H9 (cell line): ENCODE measurements at regions not wholly inside any gene's neighbourhood (a gene's known extent, or its start where the extent isn't known, plus 50 kb on each side); places are given as distances from the start of the nearest gene placed in this dataset.

Experiments
- DNase-seq: peaks from one replicate; pipeline ENCODE4 v3.0.0-alpha.2; 2017
- H2AFZ ChIP-seq: one replicate; pipeline ENCODE4 v1.6.1; 2013; ENCODE audit warnings: mild to moderate bottlenecking, low read length, control low read depth, moderate library complexity
- H2AK5ac ChIP-seq: 2 replicates; pipeline ENCODE4 v1.6.1; 2013; ENCODE audit warnings: low read length, control low read depth, mixed read lengths; ENCODE audit not compliant: insufficient read length
- H2BK120ac ChIP-seq: one replicate; pipeline ENCODE4 v1.6.1; 2013; ENCODE audit warnings: low read depth, mild to moderate bottlenecking, low read length, control low read depth, inconsistent platforms; ENCODE audit not compliant: poor library complexity, severe bottlenecking
- H2BK12ac ChIP-seq: 2 replicates; pipeline ENCODE4 v1.6.1; 2013; ENCODE audit warnings: low read length, control low read depth, mixed read lengths, low read depth; ENCODE audit not compliant: insufficient read length
- H2BK15ac ChIP-seq: 2 replicates; pipeline ENCODE4 v1.6.1; 2013; ENCODE audit warnings: low read depth, low read length, control low read depth
- H2BK20ac ChIP-seq: one replicate; pipeline ENCODE4 v1.6.1; 2013; ENCODE audit warnings: low read depth, mild to moderate bottlenecking, low read length, control low read depth, inconsistent platforms; ENCODE audit not compliant: poor library complexity, severe bottlenecking
- H2BK5ac ChIP-seq: 2 replicates; pipeline ENCODE4 v1.6.1; 2013; ENCODE audit warnings: low read length, control low read depth, mixed read lengths; ENCODE audit not compliant: insufficient read length
- H3K14ac ChIP-seq: 2 replicates; pipeline ENCODE4 v1.6.1; 2013; ENCODE audit warnings: low read length, control low read depth; ENCODE audit not compliant: insufficient read depth
- H3K18ac ChIP-seq: 2 replicates; pipeline ENCODE4 v1.6.1; 2013; ENCODE audit warnings: low read depth, mild to moderate bottlenecking, mixed read lengths, low read length, control low read depth; ENCODE audit not compliant: insufficient read length
- H3K23ac ChIP-seq: 2 replicates; pipeline ENCODE4 v1.6.1; 2013; ENCODE audit warnings: low read length, control low read depth, mixed read lengths, low read depth; ENCODE audit not compliant: insufficient read length
- H3K23me2 ChIP-seq: 2 replicates; pipeline ENCODE4 v1.6.1; 2013; ENCODE audit warnings: low read depth, mild to moderate bottlenecking, mixed read lengths, low read length, control low read depth; ENCODE audit not compliant: insufficient read length, poor library complexity, severe bottlenecking
- H3K27ac ChIP-seq: 2 replicates; pipeline ENCODE4 v1.5.1; 2013; ENCODE audit warnings: low read length, control low read depth, mixed read lengths, low read depth; ENCODE audit not compliant: insufficient read length
- H3K27me3 ChIP-seq: 2 replicates; pipeline ENCODE4 v1.6.1; 2013; ENCODE audit warnings: low read length, control low read depth, inconsistent platforms; ENCODE audit not compliant: insufficient read depth
- H3K4ac ChIP-seq: 2 replicates; pipeline ENCODE4 v1.6.1; 2013; ENCODE audit warnings: low read depth, mild to moderate bottlenecking, control low read depth, inconsistent platforms, low read length, moderate library complexity
- H3K4me1 ChIP-seq: 2 replicates; pipeline ENCODE4 v1.6.1; 2013; ENCODE audit warnings: low read length, control low read depth, inconsistent platforms; ENCODE audit not compliant: insufficient read depth
- H3K4me2 ChIP-seq: 2 replicates; pipeline ENCODE4 v1.6.1; 2013; ENCODE audit warnings: low read length, control low read depth, mixed read lengths; ENCODE audit not compliant: insufficient read length, insufficient read depth
- H3K56ac ChIP-seq: 2 replicates; pipeline ENCODE4 v1.6.1; 2013; ENCODE audit warnings: low read depth, mild to moderate bottlenecking, mixed read lengths, low read length, control low read depth; ENCODE audit not compliant: insufficient read length
- H3K79me1 ChIP-seq: 2 replicates; pipeline ENCODE4 v1.6.1; 2013; ENCODE audit warnings: low read depth, mild to moderate bottlenecking, moderate library complexity, low read length, control low read depth, inconsistent platforms; ENCODE audit not compliant: insufficient read depth, poor library complexity, severe bottlenecking
- H3K79me2 ChIP-seq: 2 replicates; pipeline ENCODE4 v1.6.1; 2013; ENCODE audit warnings: low read length, control low read depth, inconsistent platforms; ENCODE audit not compliant: insufficient read depth
- H3K9ac ChIP-seq: 2 replicates; pipeline ENCODE4 v1.6.1; 2013; ENCODE audit warnings: low read length, control low read depth, mixed read lengths; ENCODE audit not compliant: insufficient read length; ENCODE audit errors: extremely low read depth
- H3K9me3 ChIP-seq: one replicate; pipeline ENCODE4 v1.6.1; 2013; ENCODE audit warnings: low read depth, low read length, inconsistent platforms; ENCODE audit not compliant: control insufficient read depth
- H3T11ph ChIP-seq: one replicate; pipeline ENCODE4 v1.6.1; 2013; ENCODE audit warnings: mild to moderate bottlenecking, low read length, control low read depth, inconsistent platforms
- H4K20me1 ChIP-seq: one replicate; pipeline ENCODE4 v1.6.1; 2013; ENCODE audit not compliant: control insufficient read depth, insufficient read length, insufficient read depth
- H4K5ac ChIP-seq: 2 replicates; pipeline ENCODE4 v1.6.1; 2013; ENCODE audit warnings: low read depth, mild to moderate bottlenecking, mixed read lengths, low read length, control low read depth; ENCODE audit not compliant: insufficient read length
- H4K8ac ChIP-seq: replicated peaks from 2 replicates; pipeline ENCODE4 v1.6.1; 2013; ENCODE audit warnings: low read length, control low read depth, mixed read lengths, low read depth; ENCODE audit not compliant: insufficient read length
- H4K91ac ChIP-seq: 2 replicates; pipeline ENCODE4 v1.6.1; 2013; ENCODE audit warnings: low read depth, mild to moderate bottlenecking, moderate library complexity, mixed read lengths, low read length, control low read depth; ENCODE audit not compliant: insufficient read length
- H3K27ac Mint-ChIP-seq, 3 experiments: 2 replicates in 2 of 3; 3 replicates in 1 of 3; pipeline ENCODE4 v1.8.0; 2020 to 2021; ENCODE audit warnings: mixed read lengths in 3 of 3, mild to moderate bottlenecking in 1 of 3, moderate library complexity in 1 of 3
- H3K27me3 Mint-ChIP-seq: 2 replicates; pipeline ENCODE4 v1.8.0; 2021; ENCODE audit warnings: low read depth, mild to moderate bottlenecking, moderate library complexity, mixed read lengths
- H3K36me3 Mint-ChIP-seq, 3 experiments: 2 replicates in 2 of 3; 3 replicates in 1 of 3; pipeline ENCODE4 v1.8.0; 2020 to 2021; ENCODE audit warnings: low read depth in 3 of 3, mixed read lengths in 3 of 3; ENCODE audit not compliant: insufficient read depth in 1 of 3
- H3K4me1 Mint-ChIP-seq, 2 experiments: 2 replicates each; pipeline ENCODE4 v1.8.0; 2020; ENCODE audit warnings: mixed read lengths in 2 of 2
- H3K4me3 Mint-ChIP-seq, 2 experiments: 2 replicates in 1 of 2; 3 replicates in 1 of 2; pipeline ENCODE4 v1.8.0; 2020 to 2021; ENCODE audit warnings: mild to moderate bottlenecking in 2 of 2, mixed read lengths in 2 of 2, moderate library complexity in 1 of 2
- H3K9me3 Mint-ChIP-seq, 2 experiments: 2 replicates in 1 of 2; 3 replicates in 1 of 2; pipeline ENCODE4 v1.8.0; 2020; ENCODE audit warnings: mild to moderate bottlenecking in 2 of 2, mixed read lengths in 2 of 2, moderate library complexity in 1 of 2
- WGBS: extraction: QIAGEN DNeasy Blood & Tissue Kit; methylation state at CpG from one replicate; pipeline ENCODE4 v1.1.7; 2013; ENCODE audit warnings: missing lambda C conversion rate, low lambda C conversion rate, mixed read lengths; ENCODE audit not compliant: insufficient read length; ENCODE audit errors: extremely low coverage; 5-methylcytosine and 5-hydroxymethylcytosine counted together
- TF ChIP-seq, protein P1 (sequence below): fragments of 200-600 bp; sonication (generic); conservative IDR thresholded peaks from 3 replicates; pipeline ENCODE4 v1.8.0; 2021; ENCODE audit warnings: antibody characterized with exemption, mild to moderate bottlenecking

DNA sequence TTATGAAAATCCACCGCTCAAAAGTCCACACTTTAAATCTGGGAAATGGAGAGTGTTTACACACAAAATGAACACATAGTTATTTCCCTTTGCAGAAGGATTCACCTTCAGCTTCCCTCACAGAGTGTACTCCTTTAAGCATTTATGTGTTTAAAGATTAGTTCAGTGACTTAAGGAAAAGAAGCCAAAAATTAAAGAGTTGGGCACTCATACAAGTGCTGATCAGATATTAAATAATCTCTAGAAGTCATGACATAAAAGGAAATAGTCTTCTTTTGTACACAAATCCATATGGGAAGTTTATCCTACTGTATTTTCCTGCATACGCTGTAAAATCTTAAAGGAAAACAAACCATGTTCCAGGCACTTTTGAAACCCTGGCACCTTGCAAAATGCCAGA lies 174.2 kb downstream of the LNPK start:
- Histone ChIP-seq H3K4me1 (peaks cover 4% of the 10 kb centered on the region; the same call in 1 of the 2 replicates), H3K79me1 (no peaks in the 10 kb centered on the region), H3K4me2 (no peak overlapping the region), H3K23me2 (no peaks in the 10 kb centered on the region), H2BK20ac (no peak overlapping the region), H3K27me3 (no peaks in the 10 kb centered on the region), H3K79me2 (no peaks in the 10 kb centered on the region), H3K27ac (no peak overlapping the region), H4K8ac (no peak overlapping the region), H3K56ac (no peak overlapping the region), H2AK5ac (no peak overlapping the region), H2BK15ac (no peak overlapping the region), H3K14ac (no peak overlapping the region), H2AFZ (no peak overlapping the region), H2BK120ac (no peak overlapping the region), H2BK12ac (no peak overlapping the region), H4K91ac (no peak overlapping the region), H2BK5ac (no peak overlapping the region), H3K9me3 (peaks cover 6% of the 10 kb centered on the region), H3K18ac (no peak overlapping the region), H3T11ph (no peak overlapping the region), H3K23ac (no peak overlapping the region), H4K5ac (no peak overlapping the region), H4K20me1 (no peaks in the 10 kb centered on the region), H3K9ac (no peak overlapping the region), H3K4ac (no peak overlapping the region)
- no peaks in the 10 kb centered on the region; the same call in 1 of the 2 replicates for H3K27me3 Mint-ChIP-seq
- no CpG with 5 or more reads among the region's 2 CpGs for WGBS
- no peak overlapping the region for H3K27ac Mint-ChIP-seq
- peaks cover 5 to 6% of the 10 kb centered on the region in 2 experiments for H3K4me1 Mint-ChIP-seq
- DNase-seq, result no peak
- no peaks in the 10 kb centered on the region for H3K36me3 Mint-ChIP-seq
- TF ChIP-seq, protein P1, sequence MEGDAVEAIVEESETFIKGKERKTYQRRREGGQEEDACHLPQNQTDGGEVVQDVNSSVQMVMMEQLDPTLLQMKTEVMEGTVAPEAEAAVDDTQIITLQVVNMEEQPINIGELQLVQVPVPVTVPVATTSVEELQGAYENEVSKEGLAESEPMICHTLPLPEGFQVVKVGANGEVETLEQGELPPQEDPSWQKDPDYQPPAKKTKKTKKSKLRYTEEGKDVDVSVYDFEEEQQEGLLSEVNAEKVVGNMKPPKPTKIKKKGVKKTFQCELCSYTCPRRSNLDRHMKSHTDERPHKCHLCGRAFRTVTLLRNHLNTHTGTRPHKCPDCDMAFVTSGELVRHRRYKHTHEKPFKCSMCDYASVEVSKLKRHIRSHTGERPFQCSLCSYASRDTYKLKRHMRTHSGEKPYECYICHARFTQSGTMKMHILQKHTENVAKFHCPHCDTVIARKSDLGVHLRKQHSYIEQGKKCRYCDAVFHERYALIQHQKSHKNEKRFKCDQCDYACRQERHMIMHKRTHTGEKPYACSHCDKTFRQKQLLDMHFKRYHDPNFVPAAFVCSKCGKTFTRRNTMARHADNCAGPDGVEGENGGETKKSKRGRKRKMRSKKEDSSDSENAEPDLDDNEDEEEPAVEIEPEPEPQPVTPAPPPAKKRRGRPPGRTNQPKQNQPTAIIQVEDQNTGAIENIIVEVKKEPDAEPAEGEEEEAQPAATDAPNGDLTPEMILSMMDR, result no peak
- no peak overlapping the region for H3K4me3 Mint-ChIP-seq
- H3K9me3 Mint-ChIP-seq, result no peaks in the 10 kb centered on the region
